ENCODE measurements at regions not wholly inside any gene's neighbourhood (a gene's known extent, or its start where the extent isn't known, plus 50 kb on each side); places are given as distances from the start of the nearest gene placed in this dataset.

GRCh38 chr13:68759617-68760016 lies 1348.0 kb upstream of the ATXN8OS start:
- H3K4me1 ChIP-seq = no peaks in the 10 kb centered on the region
- peaks cover 0 to 14% (median 0%) of the 10 kb centered on the region in 11 donors for H3K9me3 ChIP-seq
- H3K27ac ChIP-seq = no peak overlapping the region
- H3K36me3 ChIP-seq = no peaks in the 10 kb centered on the region
- intact Hi-C loops (cut with DNase I) = no loop called here
- no peak for ATAC-seq
- no peaks in the 10 kb centered on the region for H3K27me3 ChIP-seq
- no peak overlapping the region for H3K4me3 ChIP-seq
- WGBS, 2 donors = 73 to 78% methylated on average over 2 of the region's 2 CpGs
- no peak for TF ChIP-seq CTCF (IDR thresholded peaks at IDR 0.05)
- no peak for DNase-seq

GRCh38 chr13:68749796-68750195 lies 1357.8 kb upstream of the ATXN8OS start:
- Histone ChIP-seq H3K27me3 (no peaks in the 10 kb centered on the region), H3K4me3 (no peak overlapping the region), H3K4me1 (no peaks in the 10 kb centered on the region), H3K27ac (no peak overlapping the region), H3K36me3 (no peaks in the 10 kb centered on the region), H3K9me3 (no peaks in the 10 kb centered on the region)
- DNase-seq (no peak), ATAC-seq (no peak)
- intact Hi-C loops (cut with DNase I) = no loop called here
- TF ChIP-seq CTCF (IDR thresholded peaks at IDR 0.05) = no peak

GRCh38 chr13:68748038-68748437 lies 1359.6 kb upstream of the ATXN8OS start:
- H3K27ac ChIP-seq = no peak overlapping the region
- H3K9me3 ChIP-seq = no peaks in the 10 kb centered on the region
- no peaks in the 10 kb centered on the region for H3K4me1 ChIP-seq
- no peaks in the 10 kb centered on the region for H3K27me3 ChIP-seq
- no peak overlapping the region for H3K4me3 ChIP-seq
- intact Hi-C loops (cut with DNase I) = no loop called here
- DNase-seq = no peak
- H3K36me3 ChIP-seq = no peaks in the 10 kb centered on the region
- TF ChIP-seq CTCF (IDR thresholded peaks at IDR 0.05) = no peak
- no peak for ATAC-seq
- 70 to 78% methylated on average over 5 of the region's 5 CpGs for WGBS, 2 donors

GRCh38 chr13:68745502-68745901 lies 1362.1 kb upstream of the ATXN8OS start:
- Histone ChIP-seq H3K4me3 (no peak overlapping the region), H3K4me1 (no peaks in the 10 kb centered on the region), H3K36me3 (no peaks in the 10 kb centered on the region), H3K27me3 (no peaks in the 10 kb centered on the region), H3K9me3 (peaks cover 0 to 5% (median 0%) of the 10 kb centered on the region in 11 donors), H3K27ac (no peak overlapping the region)
- no peak for TF ChIP-seq CTCF (IDR thresholded peaks at IDR 0.05)
- DNase-seq (no peak), ATAC-seq (no peak)
- intact Hi-C loops (cut with DNase I) = no loop called here
- WGBS, 2 donors = 77 to 84% methylated on average over 1 of the region's 1 CpG

- Histone ChIP-seq H3K4me3 (no peak overlapping the region), H3K27ac (no peak overlapping the region), H3K27me3 (no peaks in the 10 kb centered on the region), H3K36me3 (no peaks in the 10 kb centered on the region), H3K4me1 (no peaks in the 10 kb centered on the region), H3K9me3 (peaks cover 0 to 14% (median 0%) of the 10 kb centered on the region in 11 donors)
- 38 to 49% methylated on average over 2 of the region's 2 CpGs for WGBS, 2 donors
- intact Hi-C loops (cut with DNase I) = no loop called here
- ATAC-seq (no peak), DNase-seq (no peak)
- no peak for TF ChIP-seq CTCF (IDR thresholded peaks at IDR 0.05)
Observed at GRCh38 chr13:68736961-68737360, 1370.7 kb upstream of the ATXN8OS start.

Measured in heart right ventricle (tissue), 16 donors.